ENCODE measurements at regions not wholly inside any gene's neighbourhood (a gene's known extent, or its start where the extent isn't known, plus 50 kb on each side); places are given as distances from the start of the nearest gene placed in this dataset.

GRCh38 chr17:33816842-33817617 is 438.1 kb upstream of the CCL2 start:
- TF ChIP-seq POLR2A (IDR thresholded peaks at IDR 0.05; ENCODE audit: low read depth, low read length) = no peak
- no peak for FAIRE-seq
- no peak for DNase-seq (ENCODE audit: insufficient read length, low spot score)

DNA sequence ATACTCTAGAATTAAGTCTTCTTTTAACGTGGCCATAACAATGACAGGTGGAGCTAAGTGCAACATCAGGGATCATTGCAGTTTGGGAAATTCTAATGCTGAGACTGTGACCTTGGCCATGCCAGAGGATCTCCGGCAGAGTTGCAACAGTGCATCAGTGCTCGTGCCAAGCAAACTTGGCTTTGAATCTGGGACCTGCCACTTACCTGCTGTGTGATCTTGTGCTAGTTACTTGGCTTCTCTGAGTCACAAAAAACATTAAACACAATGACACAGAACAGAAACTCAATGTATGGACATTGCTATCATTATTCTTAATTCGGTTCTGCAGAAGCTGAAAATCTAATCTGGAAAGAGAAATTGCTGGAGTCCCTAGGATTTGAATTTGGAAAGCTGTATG is 435.5 kb upstream of the CCL2 start:
- no peak for DNase-seq (ENCODE audit: insufficient read length, low spot score)
- no peak for TF ChIP-seq POLR2A (IDR thresholded peaks at IDR 0.05; ENCODE audit: low read depth, low read length)
- no peak for FAIRE-seq

GRCh38 chr17:33832262-33832661 is 422.8 kb upstream of the CCL2 start:
- DNase-seq (ENCODE audit: insufficient read length, low spot score) = no peak
- no peak for TF ChIP-seq POLR2A (IDR thresholded peaks at IDR 0.05; ENCODE audit: low read depth, low read length)

DNA sequence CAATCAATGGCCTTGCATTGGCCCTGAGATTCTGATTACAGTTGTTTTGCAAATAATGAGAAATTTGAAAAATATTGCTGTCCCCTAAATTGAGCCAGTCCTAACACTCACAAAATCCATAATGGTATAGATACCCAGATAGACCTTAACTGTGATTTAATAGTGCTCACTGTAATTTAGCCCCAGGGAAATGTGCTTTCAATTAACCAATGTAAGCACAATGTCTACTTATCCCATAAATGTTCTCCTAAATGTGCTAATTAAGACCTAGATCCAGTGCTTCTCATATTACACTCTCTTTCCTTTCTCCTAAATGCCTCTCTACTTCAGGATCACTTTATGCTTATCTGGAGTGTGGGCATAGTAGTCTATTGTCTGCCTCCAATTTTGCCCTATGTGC is 417.8 kb upstream of the CCL2 start:
- TF ChIP-seq POLR2A (IDR thresholded peaks at IDR 0.05; ENCODE audit: low read depth, low read length) = no peak
- FAIRE-seq (no peak), DNase-seq (ENCODE audit: insufficient read length, low spot score) (no peak)

More at GRCh38 chr17:33832262-33832661, 422.8 kb upstream of the CCL2 start:
- FAIRE-seq = no peak

- TF ChIP-seq POLR2A (IDR thresholded peaks at IDR 0.05; ENCODE audit: low read depth, low read length) = no peak
- DNase-seq (ENCODE audit: insufficient read length, low spot score) = no peak
- FAIRE-seq = no peak
Observed at GRCh38 chr17:33838281-33838680, 416.8 kb upstream of the CCL2 start.

DNA sequence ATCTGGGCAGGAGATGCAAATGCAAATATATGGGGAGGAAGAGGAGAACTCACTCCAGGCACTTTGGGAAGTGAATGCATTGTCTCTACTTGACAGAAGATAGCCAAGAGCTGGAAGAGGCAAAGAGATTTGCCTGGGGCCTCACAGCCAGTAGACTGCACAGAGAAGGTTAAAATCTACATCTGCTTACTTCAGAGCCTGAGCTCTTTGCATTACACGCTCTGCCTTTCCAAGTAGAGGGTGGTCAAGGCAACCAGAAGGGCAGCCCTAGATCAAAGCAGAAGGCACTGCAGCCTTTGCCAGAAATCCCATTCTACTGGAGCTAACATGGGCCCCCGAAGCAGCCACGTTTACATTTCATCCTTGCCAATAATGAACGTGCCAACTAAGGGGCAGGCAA is 407.2 kb upstream of the CCL2 start:
- FAIRE-seq = no peak
- TF ChIP-seq POLR2A (IDR thresholded peaks at IDR 0.05; ENCODE audit: low read depth, low read length) = no peak

DNA sequence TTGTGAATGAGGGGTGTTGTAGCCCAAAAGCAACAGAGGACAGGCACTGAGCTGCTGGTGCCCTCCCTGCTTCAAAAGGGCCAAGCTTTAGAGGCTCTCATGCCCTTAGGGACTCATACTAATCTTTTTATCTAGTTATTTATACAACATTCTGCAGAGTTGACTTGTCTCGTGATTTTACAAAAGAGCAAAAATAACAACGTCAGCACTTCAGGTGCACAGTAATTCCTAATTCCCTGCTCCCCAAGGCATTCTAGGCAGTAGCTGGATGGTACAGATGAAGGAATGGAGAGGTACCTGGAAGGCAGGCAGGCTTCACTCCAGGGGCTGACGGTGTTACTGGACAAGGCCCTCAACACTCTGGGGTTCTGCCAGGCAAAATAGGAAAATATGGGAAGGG is 406.7 kb upstream of the CCL2 start:
- no peak for DNase-seq (ENCODE audit: insufficient read length, low spot score)
- no peak for TF ChIP-seq POLR2A (IDR thresholded peaks at IDR 0.05; ENCODE audit: low read depth, low read length)
- FAIRE-seq = no peak

More for the DNA sequence above, 407.2 kb upstream of the CCL2 start:
- no peak for DNase-seq (ENCODE audit: insufficient read length, low spot score)

GRCh38 chr17:33854596-33854995 is 400.5 kb upstream of the CCL2 start:
- TF ChIP-seq POLR2A (IDR thresholded peaks at IDR 0.05; ENCODE audit: low read depth, low read length) = no peak
- FAIRE-seq = no peak
- DNase-seq (ENCODE audit: insufficient read length, low spot score) = no peak

- no peak for TF ChIP-seq POLR2A (IDR thresholded peaks at IDR 0.05; ENCODE audit: low read depth, low read length)
- FAIRE-seq = no peak
- no peak for DNase-seq (ENCODE audit: insufficient read length, low spot score)
Observed at GRCh38 chr17:33858121-33858520, 397.0 kb upstream of the CCL2 start.

DNA sequence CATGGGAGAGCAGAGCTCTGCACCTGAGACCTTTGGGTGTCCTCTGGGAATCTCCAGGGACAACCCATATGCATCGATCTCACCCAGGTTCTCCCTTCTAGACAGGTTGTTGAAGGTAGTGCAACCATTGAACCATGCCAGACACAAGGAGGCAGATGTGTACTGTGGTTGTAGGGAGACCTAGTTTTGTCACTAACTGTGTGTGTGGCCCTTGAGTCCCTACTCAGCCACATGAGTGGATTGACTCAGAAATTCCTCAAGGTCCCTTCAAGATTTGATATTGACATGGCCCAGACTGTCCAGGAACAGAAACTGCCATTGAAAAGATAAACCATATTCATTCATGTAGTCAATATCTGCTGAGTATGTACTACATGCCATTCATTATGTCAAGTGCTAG is 396.4 kb upstream of the CCL2 start:
- DNase-seq (ENCODE audit: insufficient read length, low spot score) (no peak), FAIRE-seq (no peak)
- no peak for TF ChIP-seq POLR2A (IDR thresholded peaks at IDR 0.05; ENCODE audit: low read depth, low read length)

- FAIRE-seq (no peak), DNase-seq (ENCODE audit: insufficient read length, low spot score) (no peak)
- no peak for TF ChIP-seq POLR2A (IDR thresholded peaks at IDR 0.05; ENCODE audit: low read depth, low read length)
Observed at GRCh38 chr17:33862772-33863602, 392.1 kb upstream of the CCL2 start.

DNA sequence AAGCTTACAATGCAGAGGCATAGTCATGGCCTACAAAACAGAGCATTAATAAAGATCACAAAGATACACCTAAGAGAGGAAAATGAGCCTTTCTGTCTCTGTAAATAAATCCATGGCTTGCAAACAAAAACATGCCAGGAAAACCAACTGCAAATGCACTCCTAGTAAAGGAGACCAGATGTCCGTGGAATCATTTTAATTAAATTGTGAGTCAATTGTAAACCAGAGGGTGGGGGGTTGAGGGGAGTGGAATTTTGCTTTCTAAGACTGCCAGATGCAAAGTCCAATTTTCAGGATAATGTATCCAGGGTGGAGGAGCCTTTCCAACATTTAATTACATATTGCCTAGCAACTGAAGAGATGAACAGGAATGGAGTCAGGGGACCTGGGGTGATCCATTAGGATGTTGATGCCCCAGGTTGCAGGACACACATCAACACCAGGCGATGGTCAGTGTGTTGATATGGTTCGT is 390.3 kb upstream of the CCL2 start:
- no peak for TF ChIP-seq POLR2A (IDR thresholded peaks at IDR 0.05; ENCODE audit: low read depth, low read length)
- FAIRE-seq (no peak), DNase-seq (ENCODE audit: insufficient read length, low spot score) (no peak)

- FAIRE-seq (no peak), DNase-seq (ENCODE audit: insufficient read length, low spot score) (no peak)
- no peak for TF ChIP-seq POLR2A (IDR thresholded peaks at IDR 0.05; ENCODE audit: low read depth, low read length)
Observed at GRCh38 chr17:33868899-33869298, 386.2 kb upstream of the CCL2 start.

DNA sequence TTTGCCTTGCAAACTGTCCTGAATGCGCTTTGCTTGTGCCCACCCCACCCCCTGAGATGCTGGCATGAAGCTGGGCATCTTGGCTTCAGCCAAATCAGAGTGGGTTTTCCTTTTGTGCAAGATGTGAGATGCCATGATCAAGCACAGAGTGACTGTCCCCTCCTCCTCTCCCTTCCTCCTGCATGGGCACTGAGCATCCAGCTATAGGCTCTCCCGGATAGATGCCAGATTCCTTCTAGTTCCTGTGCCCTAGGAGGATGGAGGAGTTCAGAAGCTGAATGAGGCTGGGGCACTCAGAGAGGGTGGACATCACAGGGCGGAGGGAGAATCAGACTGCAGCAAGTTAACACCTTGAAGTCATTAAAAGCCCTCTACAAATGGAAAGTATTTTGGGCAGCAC is 384.1 kb upstream of the CCL2 start:
- TF ChIP-seq POLR2A (IDR thresholded peaks at IDR 0.05; ENCODE audit: low read depth, low read length) = no peak
- FAIRE-seq (no peak), DNase-seq (ENCODE audit: insufficient read length, low spot score) (no peak)
